Kidney (tissue), 13 donors: ENCODE measurements at regions not wholly inside any gene's neighbourhood (a gene's known extent, or its start where the extent isn't known, plus 50 kb on each side); places are given as distances from the start of the nearest gene placed in this dataset.

ENCODE experiments used
- DNase-seq, 5 donors: peaks; one replicate each; pipeline ENCODE4 v3.0.0-alpha.2; 2013 to 2020
- FAIRE-seq: peaks from 2 replicates; lab custom pipeline; 2012; peaks lifted over from hg19 to GRCh38; lab: Jason Lieb, UNC
- H3K27ac ChIP-seq, 2 donors: one replicate each; pipeline ENCODE4 v1.7.0; 2013; ENCODE audit warnings: low read depth in 2 of 2, low read length in 2 of 2, inconsistent platforms in 1 of 2
- H3K27me3 ChIP-seq: one replicate; pipeline ENCODE4 v1.7.1; 2013; ENCODE audit warnings: low read length, inconsistent platforms; ENCODE audit not compliant: control insufficient read depth, insufficient read depth
- H3K36me3 ChIP-seq, 3 donors: one replicate each; pipeline versions ENCODE4 v1.7.0 to v1.7.1; 2013; ENCODE audit warnings: low read length in 3 of 3, control low read depth in 1 of 3, inconsistent platforms in 1 of 3; ENCODE audit not compliant: insufficient read depth in 3 of 3, control insufficient read depth in 2 of 3
- H3K4me1 ChIP-seq, 3 donors: one replicate each; pipeline versions ENCODE4 v1.7.0 to v1.7.1; 2013; ENCODE audit warnings: low read length in 3 of 3, inconsistent platforms in 1 of 3, low read depth in 1 of 3; ENCODE audit not compliant: control insufficient read depth in 2 of 3, insufficient read depth in 2 of 3
- H3K4me3 ChIP-seq, 3 donors: one replicate each; pipeline versions ENCODE4 v1.7.0 to v1.8.1; 2013; ENCODE audit warnings: low read length in 3 of 3, control low read depth in 1 of 3, inconsistent platforms in 1 of 3
- H3K9ac ChIP-seq, 3 donors: one replicate each; pipeline versions ENCODE4 v1.7.0 to v1.7.1; 2013; ENCODE audit warnings: low read length in 3 of 3, control low read depth in 1 of 3, inconsistent platforms in 1 of 3
- H3K9me3 ChIP-seq, 3 donors: one replicate each; pipeline versions ENCODE4 v1.7.0 to v1.7.1; 2013; ENCODE audit warnings: low read length in 3 of 3, control low read depth in 1 of 3, inconsistent platforms in 1 of 3; ENCODE audit not compliant: control insufficient read depth in 2 of 3, insufficient read depth in 1 of 3
- intact Hi-C: fragments of 100-400 bp; cut with DNase I; formaldehyde crosslinking; loops from one replicate; pipeline ENCODE4 v1.11.1; 2022
- TF ChIP-seq, protein P1 (sequence below): IDR thresholded peaks from 3 replicates; pipeline ENCODE4 v1.5.1; 2012; ENCODE audit warnings: mild to moderate bottlenecking, moderate library complexity, borderline replicate concordance; ENCODE audit not compliant: insufficient read depth; ENCODE audit errors: extremely low read depth
- donor health status: control.
- donor health status: control.
- donor health status: control.
- donor health status: control.
- donor health status: control.
- donor health status: DM: yes; HTN: yes; CAD: no.
- donor health status: Normal renal cell carcinoma (clear cell type).

DNA sequence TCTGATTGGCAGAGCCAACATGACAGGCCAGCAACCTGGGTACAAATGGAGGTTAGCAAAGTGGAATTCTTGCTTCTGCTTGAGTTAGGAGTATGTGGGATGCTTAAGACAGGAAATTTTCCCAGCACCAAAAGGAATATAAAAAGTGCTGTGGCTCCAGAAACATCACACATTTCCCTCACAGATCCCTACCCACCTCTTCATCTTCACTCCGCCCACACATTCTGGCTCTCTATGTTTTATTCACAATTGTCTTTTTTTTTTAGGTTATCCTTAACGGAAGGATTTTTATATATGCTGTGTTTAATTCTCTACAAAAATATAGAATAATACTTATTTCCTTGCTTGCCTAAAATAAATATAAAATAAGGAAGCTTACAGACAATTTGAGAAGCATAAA lies 563.3 kb upstream of the HS3ST5 start:
- Histone ChIP-seq H3K4me3 (no peak overlapping the region), H3K36me3 (no peaks in the 10 kb centered on the region), H3K4me1 (no peaks in the 10 kb centered on the region), H3K9me3 (no peaks in the 10 kb centered on the region), H3K9ac (no peak overlapping the region), H3K27ac (no peak overlapping the region), H3K27me3 (no peaks in the 10 kb centered on the region)
- intact Hi-C loops: no loop called here
- DNase-seq (no peak), FAIRE-seq (no peak)
- TF ChIP-seq, protein P1, sequence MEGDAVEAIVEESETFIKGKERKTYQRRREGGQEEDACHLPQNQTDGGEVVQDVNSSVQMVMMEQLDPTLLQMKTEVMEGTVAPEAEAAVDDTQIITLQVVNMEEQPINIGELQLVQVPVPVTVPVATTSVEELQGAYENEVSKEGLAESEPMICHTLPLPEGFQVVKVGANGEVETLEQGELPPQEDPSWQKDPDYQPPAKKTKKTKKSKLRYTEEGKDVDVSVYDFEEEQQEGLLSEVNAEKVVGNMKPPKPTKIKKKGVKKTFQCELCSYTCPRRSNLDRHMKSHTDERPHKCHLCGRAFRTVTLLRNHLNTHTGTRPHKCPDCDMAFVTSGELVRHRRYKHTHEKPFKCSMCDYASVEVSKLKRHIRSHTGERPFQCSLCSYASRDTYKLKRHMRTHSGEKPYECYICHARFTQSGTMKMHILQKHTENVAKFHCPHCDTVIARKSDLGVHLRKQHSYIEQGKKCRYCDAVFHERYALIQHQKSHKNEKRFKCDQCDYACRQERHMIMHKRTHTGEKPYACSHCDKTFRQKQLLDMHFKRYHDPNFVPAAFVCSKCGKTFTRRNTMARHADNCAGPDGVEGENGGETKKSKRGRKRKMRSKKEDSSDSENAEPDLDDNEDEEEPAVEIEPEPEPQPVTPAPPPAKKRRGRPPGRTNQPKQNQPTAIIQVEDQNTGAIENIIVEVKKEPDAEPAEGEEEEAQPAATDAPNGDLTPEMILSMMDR: no peak

DNA sequence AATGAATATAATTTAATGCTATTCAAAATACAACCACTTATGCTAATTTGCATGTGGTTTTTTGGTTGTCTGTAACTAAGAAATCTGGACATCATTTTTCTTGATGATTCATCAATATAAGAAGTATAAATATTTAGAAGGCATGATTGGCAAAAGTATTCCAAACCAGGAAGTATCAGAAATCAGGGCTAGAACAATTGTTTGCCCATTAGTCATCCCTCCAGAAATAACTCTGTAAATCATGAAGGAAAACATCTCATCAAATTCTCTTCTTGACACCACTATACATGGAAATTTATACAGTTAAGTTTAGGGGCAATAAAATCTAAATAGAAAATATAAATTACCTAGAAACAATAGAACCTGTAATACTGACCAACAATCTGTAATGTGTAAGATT lies 554.7 kb upstream of the HS3ST5 start:
- no peak for DNase-seq
- H3K27me3 ChIP-seq: no peaks in the 10 kb centered on the region
- H3K9ac ChIP-seq: no peak overlapping the region
- H3K9me3 ChIP-seq: peaks cover 0 to 3% (median 0%) of the 10 kb centered on the region in 3 donors
- no peaks in the 10 kb centered on the region for H3K36me3 ChIP-seq
- FAIRE-seq: no peak
- no peak overlapping the region for H3K4me3 ChIP-seq
- TF ChIP-seq, protein P1: no peak
- no peak overlapping the region for H3K27ac ChIP-seq
- no peaks in the 10 kb centered on the region for H3K4me1 ChIP-seq
- intact Hi-C loops: no loop called here

DNA sequence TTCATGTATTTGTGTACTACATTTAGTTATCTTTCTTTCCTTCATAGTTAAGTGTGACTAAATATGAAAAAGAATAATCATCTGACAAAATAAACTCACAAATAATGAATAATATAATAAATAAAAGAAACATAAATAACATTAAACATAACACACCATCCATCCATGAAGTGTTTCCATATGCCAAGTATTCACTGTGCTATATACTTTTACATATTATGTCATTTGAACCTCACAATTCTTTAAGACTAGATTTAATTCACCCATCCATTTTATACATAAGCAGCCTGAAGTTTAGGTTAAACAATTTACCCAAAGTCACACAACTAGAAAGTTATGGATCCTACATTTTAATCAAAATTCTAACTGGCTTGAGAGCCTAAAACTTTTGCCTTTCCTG lies 549.4 kb upstream of the HS3ST5 start:
- intact Hi-C loops: no loop called here
- H3K4me3 ChIP-seq: no peak overlapping the region
- H3K27ac ChIP-seq: no peak overlapping the region
- no peaks in the 10 kb centered on the region for H3K4me1 ChIP-seq
- FAIRE-seq (no peak), DNase-seq (no peak)
- TF ChIP-seq, protein P1: no peak
- no peaks in the 10 kb centered on the region for H3K27me3 ChIP-seq
- H3K36me3 ChIP-seq: no peaks in the 10 kb centered on the region
- no peak overlapping the region for H3K9ac ChIP-seq
- H3K9me3 ChIP-seq: no peaks in the 10 kb centered on the region

DNA sequence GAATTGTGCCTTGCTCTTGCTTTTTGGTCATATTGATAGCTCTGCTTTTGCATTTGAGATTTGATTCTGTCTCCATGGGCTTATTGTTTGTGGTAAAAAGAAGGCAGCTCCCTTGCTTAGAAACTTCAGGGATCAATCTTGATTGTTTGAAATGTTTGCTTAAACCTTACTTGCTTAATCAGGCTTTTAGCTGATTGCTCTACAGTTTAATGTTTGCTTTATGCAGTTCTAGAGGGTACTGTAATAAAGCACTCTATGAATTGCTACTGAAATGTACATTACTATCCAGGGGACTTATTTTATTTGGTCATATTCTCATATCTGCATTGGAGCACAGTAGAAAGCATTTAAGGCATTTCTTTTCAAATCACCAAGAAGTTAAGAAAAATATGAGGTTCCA lies 545.4 kb upstream of the HS3ST5 start:
- H3K4me1 ChIP-seq: no peaks in the 10 kb centered on the region
- no peak for DNase-seq
- TF ChIP-seq, protein P1: no peak
- FAIRE-seq: no peak
- H3K4me3 ChIP-seq: no peak overlapping the region
- no peak overlapping the region for H3K9ac ChIP-seq
- H3K27me3 ChIP-seq: no peaks in the 10 kb centered on the region
- no peak overlapping the region for H3K27ac ChIP-seq
- H3K9me3 ChIP-seq: no peaks in the 10 kb centered on the region
- intact Hi-C loops: no loop called here
- H3K36me3 ChIP-seq: no peaks in the 10 kb centered on the region
